ENCODE measurements at regions not wholly inside any gene's neighbourhood (a gene's known extent, or its start where the extent isn't known, plus 50 kb on each side); places are given as distances from the start of the nearest gene placed in this dataset.
"Not testable (repeated sequence)": the region's sequence is repeated elsewhere in the genome, so short reads cannot be mapped to it uniquely, and the experiment has no call there.

- no peak for DNase-seq
Observed at GRCh38 chr13:73536865-73537264, 478.1 kb downstream of the KLF5 start.

GRCh38 chr13:73535341-73535740, 476.5 kb downstream of the KLF5 start:
- no peak for DNase-seq

DNA sequence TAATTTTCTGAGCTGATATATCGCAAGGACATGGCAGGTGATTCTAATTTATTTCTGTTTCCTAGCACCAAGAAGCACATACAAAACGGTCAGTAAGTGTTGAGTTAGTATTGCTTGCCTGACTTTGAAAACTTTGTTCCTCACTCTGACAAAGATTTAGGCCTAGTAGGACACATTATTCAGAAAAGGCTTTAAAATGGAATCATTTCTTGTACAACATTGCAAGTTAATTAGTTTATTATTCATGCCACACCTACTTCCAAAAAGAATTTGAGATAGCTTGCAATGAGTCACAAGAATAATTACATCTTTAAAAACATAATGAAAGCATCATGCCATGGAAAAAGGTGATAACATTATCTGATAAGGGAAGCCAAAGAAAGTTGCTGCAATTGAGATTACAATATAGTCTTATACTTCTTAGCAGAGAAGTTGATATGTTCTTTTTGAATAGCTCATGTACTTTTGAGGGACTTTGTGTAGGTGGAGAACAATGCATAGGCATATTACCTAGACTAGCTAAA, 474.2 kb downstream of the KLF5 start:
- DNase-seq, result no peak

GRCh38 chr13:73532582-73532981, 473.8 kb downstream of the KLF5 start:
- no peak for DNase-seq

- DNase-seq, result no peak
Observed at GRCh38 chr13:73531014-73531413, 472.2 kb downstream of the KLF5 start.

DNA sequence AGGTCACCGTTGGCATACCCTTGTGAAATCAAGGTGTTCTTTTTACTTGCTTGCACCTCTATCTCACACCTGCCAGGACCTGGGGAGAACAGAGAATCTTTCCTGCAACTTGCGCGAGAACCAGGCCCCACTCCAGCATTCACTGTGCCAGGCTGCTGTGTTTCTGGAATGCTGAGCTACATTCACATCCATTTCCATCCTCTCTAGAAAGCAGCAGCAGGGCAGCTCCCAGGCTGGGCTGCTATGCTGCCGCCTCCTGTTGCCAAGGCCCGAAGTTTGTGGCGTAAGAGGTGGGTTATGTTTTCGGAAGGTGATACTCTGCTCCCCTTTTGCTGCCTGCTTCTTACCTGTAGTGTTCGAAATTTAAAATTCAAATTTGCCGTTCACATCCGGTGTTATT, 464.1 kb downstream of the KLF5 start:
- DNase-seq, result no peak

- no peak for DNase-seq
Observed at GRCh38 chr13:73521985-73522524, 463.2 kb downstream of the KLF5 start.

DNA sequence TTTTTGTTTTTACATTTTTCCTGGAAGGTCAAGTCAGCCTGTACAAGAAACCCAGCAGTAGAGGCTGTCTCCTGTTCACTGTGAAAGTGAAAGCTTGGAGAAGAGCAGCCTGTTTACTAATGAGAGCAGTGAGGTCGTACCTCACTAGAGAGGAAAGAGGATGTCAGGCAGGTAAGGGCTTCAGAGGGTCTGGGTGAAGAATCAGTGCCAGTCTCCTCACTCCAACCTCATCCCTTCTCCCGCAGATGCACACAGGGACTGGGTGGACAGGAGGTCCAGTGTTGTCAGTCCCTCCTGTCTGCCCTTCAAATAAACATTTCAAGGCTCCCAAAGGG, 462.5 kb downstream of the KLF5 start:
- no peak for DNase-seq

DNA sequence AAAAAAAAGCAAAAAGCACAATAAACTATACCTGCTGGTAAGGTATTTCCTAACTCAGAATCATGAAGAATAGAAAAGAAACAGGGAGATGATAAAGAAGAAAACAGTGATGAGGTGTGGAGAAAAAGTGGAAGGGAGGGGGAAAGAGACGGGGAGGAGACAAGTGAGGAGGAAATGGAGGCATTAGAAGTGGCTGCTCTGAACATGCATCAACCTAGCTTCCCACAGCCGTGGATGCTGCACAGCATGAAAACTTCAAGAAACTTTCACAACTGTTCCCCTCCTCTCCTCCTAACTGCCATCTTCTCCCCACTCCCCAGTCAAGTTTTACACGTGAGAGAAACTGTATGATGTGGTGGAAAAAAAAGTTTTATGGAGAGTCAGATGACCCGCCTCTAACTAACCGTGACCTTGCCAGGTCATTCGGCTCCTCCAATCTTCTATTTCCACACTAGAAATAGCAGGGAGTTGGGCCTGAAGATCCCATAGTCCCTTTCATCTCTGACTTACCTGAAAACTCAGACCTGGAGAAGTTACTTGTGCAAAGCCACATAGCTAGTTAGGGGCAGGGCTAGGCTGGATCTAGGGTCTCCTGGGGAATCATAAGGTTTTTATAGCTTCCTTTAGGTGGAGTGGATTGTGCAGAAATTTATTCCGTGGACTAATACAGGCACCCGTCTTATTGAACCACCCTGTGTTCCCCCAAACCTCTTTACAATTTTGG, 461.9 kb downstream of the KLF5 start:
- DNase-seq, result no peak

GRCh38 chr13:73520135-73520534, 461.3 kb downstream of the KLF5 start:
- DNase-seq, result not testable (repeated sequence)

DNA sequence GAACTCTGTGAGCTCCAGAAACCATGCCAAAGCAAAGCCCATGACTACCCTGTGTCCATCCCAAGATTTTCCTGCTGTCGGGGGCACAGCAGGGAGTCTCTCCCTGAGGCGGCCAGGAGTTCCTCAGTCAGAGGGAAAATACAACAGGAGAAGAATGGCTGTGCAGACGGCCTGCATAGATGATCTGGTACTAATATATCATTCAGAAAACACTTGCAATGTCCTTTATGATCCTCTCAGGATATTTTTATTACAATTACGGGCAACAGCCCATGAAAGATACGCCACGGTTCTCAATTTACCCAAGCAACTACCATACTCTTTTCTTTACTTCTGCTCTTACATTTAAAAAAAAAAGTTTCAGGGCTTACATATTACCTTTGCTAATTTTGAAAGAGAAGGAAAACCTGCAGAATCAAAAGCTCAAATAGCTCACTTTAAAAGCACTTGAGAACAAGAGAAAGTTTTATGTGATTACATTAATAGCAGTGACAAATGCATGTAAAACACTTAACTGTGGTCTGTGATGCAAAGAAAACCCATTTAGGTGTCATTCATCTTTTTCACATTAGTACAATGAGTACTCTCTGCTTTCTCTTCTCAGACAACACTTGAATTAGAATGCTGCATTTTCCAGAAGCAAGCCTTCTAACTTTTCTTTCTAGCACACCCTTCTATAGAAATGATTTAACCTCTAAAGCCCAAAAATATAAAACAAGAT, 460.8 kb downstream of the KLF5 start:
- no peak for DNase-seq

DNA sequence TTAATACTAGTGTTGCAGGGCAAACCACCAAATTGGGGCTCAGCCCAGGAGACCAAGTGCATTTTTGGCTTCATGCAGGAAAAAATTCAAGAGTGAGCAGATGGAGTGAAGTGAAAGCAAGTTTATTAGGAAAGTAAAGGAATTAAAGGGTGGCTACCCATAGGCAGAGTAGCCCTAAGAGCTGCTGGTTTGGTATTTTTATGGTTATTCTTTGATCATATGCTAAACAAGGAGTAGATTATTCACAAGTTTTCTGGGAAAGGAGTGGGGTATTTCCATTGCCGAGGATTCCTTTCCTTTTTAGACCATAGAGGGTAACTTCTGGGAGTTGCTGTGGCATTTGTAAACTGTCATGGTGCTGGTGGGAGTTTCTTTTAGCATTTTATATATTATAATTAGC, 459.0 kb downstream of the KLF5 start:
- no peak for DNase-seq

DNA sequence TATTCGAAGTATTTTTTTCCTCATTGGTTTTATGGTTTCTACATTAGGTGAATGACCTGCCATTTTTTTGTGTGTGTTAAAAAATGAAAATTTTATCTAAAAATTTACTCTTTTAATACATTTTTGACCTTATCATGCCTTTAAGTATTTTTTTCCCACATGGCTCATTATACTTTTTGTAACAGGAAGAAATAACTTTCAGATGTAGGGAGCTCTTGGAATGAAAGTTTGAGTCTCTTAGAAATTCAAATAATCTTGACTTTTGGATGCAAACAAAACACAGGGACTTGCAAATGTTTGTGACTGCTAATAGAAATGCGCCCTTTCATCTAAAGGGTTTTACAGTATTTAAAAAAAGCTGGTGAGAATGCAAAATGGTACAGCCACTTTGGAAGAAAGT, 457.9 kb downstream of the KLF5 start:
- no peak for DNase-seq

DNA sequence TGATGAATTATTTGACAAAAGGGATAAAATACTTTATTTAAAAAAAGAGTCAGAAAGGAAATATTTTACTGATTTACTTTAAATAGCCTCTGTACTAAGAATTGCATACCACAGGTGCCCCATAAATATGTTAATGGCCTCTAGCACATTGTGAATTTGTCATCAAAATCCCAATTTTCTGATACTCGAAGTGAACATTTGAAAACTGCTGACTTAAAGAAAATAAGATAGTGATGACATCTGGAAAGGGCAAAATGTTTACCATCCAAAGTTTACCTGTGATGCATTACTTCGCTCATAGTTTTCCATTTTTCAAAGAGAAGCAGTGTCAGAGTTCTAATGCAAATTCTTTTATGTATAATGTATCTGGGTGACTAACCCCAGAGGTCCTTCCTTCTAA, 455.4 kb downstream of the KLF5 start:
- DNase-seq, result no peak

- DNase-seq, result no peak
Observed at GRCh38 chr13:73513751-73514150, 454.9 kb downstream of the KLF5 start.

- no peak for DNase-seq
Observed at GRCh38 chr13:73508841-73509240, 450.0 kb downstream of the KLF5 start.

GRCh38 chr13:73505376-73505890, 446.6 kb downstream of the KLF5 start:
- DNase-seq, result no peak

GRCh38 chr13:73499695-73500094, 440.9 kb downstream of the KLF5 start:
- DNase-seq, result no peak

DNA sequence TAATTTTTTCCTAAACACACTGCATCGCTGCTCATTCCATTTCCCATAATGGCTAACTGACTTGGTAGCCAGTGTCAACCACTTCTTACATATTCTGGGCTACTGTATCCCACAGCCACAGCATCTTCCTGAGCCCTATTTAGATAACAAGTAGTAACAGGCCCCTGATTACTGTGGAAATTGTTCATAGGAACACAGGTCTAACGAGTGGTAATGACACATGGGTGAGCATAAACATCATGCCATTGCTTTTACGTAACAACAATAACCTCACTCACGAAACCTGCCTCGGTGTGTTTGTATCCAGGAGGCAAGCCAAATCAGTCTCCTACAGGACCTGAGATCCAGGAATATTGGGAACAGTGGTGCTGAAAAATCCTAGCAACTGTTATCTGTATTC, 438.6 kb downstream of the KLF5 start:
- DNase-seq, result no peak

- DNase-seq, result no peak
Observed at GRCh38 chr13:73496711-73497110, 437.9 kb downstream of the KLF5 start.

DNA sequence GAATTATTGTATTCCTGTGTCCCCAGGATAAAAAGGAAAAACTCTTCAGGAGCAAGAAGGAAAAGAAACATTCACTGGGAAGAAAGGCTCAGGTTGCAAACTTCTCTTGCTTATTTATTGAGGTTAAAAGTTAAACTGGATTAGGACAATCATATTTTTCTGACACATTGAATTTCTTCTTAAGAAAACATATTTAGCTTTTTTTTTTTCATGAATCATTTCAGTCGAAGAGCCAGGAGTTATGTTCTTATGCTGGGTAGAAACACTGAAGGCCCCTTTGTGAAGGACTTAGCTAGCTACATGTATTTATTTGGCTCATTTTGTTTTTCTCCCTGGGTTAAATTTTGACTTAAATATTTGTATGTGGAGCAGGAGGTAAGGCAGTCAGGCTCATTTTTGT, 434.0 kb downstream of the KLF5 start:
- DNase-seq, result no peak

GRCh38 chr13:73482556-73482955, 423.8 kb downstream of the KLF5 start:
- no peak for DNase-seq

- DNase-seq, result no peak
Observed at GRCh38 chr13:73481886-73482445, 423.2 kb downstream of the KLF5 start.

Measured in NCI-H1694 (cell line).